Stimulated activated CD4-positive, alpha-beta T cell treated with anti-CD3 and anti-CD28 coated beads, Interleukin-4, amount 100 ng/mL, for 1 hour (primary cell): ENCODE measurements at regions not wholly inside any gene's neighbourhood (a gene's known extent, or its start where the extent isn't known, plus 50 kb on each side); places are given as distances from the start of the nearest gene placed in this dataset.

ENCODE experiments used
- DNase-seq: peaks from one replicate; pipeline ENCODE4 v3.0.0-alpha.2; 2020

- DNase-seq: no peak
Observed at GRCh38 chr16:13743571-13743970, 176.4 kb upstream of the ERCC4 start.

- no peak for DNase-seq
Observed at GRCh38 chr16:13756411-13757140, 163.4 kb upstream of the ERCC4 start.

- DNase-seq: no peak
Observed at GRCh38 chr16:13766334-13766733, 153.6 kb upstream of the ERCC4 start.

GRCh38 chr16:13767215-13767614 lies 152.7 kb upstream of the ERCC4 start:
- DNase-seq: no peak

DNA sequence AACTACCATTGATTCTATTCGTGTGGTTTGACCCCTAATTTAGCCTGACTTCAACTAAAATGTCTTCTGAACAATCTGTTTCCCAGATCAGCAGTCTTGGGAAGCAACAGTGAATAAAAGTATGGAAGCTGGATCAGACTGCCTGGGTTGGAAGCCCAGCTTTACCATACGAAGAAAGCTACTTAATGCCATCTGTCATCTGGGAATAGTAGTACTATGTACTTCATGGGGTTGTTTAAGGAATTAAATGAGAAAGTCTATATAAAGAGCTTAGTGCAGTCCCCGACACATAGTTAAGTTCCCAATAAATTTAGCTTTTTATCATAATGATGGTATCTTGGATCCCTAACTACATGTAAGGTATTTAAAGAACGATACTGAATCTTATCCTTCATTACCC lies 151.5 kb upstream of the ERCC4 start:
- DNase-seq: no peak

DNA sequence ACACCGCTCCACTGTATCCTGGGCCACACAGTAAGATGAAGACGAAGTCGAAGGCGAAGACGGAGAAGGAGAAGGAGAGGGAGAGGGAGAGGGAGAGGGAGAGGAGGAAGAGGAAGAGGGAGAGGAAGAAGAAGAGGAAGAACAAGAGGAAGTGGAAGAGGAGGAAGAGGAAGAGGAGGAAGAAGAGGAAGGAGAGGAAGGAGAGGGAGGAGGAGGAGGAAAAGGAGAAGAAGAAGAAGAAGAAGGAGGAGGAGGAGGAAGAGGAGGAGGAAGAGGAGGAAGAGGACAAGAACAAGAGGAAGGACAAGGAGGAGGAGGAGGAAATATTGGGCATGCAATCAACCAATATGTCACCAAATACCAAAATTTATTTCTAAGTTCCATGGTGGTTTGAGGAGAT lies 149.5 kb upstream of the ERCC4 start:
- no peak for DNase-seq

GRCh38 chr16:13772782-13773181 lies 147.2 kb upstream of the ERCC4 start:
- no peak for DNase-seq

- no peak for DNase-seq
Observed at GRCh38 chr16:13779676-13780075, 140.3 kb upstream of the ERCC4 start.

DNA sequence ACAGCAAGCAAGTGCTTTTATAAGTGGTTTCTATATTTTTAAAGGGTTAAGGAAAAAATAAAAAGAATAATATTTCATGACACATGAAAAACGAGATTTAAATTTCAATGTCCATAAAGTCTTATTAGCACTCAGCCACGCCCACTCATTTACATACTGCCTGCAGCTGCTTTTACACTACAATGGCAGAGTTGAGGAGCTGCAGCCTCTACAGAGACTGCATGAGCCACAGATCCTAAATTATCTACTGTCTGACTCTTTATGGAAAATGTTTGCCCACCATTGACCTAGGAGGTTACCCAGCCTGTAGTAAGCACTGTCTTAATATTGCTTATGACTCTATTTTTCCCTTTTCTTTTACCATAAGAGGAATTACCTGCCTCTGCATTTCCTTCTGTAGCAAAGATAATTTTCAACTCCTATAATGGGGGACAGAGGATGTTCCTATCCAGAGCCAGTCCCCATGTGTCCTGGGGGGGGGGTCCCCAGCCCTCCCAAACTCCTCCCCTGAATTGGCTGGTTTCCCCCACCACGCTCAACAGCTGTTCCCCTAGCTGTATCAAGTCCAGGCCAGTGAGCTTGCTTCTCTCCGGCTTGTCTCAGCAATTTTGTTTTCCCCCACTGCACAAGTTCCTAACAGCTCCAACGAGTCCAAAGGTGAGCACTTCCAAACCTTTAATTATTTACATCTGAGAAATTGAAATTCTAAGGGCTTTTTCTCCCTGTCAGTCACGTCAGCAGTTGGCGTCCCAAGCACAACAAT lies 139.4 kb upstream of the ERCC4 start:
- no peak for DNase-seq

GRCh38 chr16:13781169-13781564 lies 138.8 kb upstream of the ERCC4 start:
- DNase-seq: no peak

- DNase-seq: no peak
Observed at GRCh38 chr16:13781575-13782338, 138.2 kb upstream of the ERCC4 start.

DNA sequence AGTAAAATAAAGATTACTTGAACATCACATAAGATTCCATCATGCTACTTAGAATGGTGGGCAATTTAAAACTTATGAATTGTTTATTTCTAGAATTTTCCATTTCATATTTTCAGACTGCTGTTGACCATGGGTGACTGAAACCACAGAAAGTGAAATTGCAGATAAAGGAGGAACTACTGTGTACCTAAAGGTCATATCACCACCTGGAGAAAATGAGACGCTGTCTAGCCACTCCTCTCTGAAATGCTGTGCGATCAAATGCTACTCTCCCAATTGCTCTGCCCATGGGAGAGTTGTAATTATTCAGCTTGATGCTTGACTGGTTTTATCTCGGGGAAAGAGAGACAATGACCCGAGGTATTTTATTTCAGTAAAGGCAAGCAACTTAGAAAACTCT lies 128.9 kb upstream of the ERCC4 start:
- no peak for DNase-seq

- no peak for DNase-seq
Observed at GRCh38 chr16:13793841-13794409, 126.0 kb upstream of the ERCC4 start.

DNA sequence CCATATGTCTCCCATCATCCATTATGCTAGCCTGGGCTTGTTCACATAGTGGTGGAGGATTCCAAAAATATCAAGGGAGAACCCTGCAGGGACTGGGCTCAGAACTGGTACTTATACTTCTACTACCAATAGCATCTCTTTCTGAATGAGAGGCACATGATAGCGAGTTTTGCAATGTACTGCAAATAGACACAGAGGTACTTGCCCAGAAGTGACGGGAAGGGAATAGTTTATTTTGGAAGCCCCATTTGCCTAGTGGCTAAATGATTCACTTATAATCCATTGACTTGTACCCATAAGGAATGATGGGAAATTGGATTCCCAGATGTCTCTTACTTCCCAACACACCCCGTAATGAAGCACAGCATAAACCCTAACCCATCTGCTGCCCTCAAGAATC lies 124.8 kb upstream of the ERCC4 start:
- no peak for DNase-seq

- no peak for DNase-seq
Observed at GRCh38 chr16:13797718-13798117, 122.2 kb upstream of the ERCC4 start.

- DNase-seq: no peak
Observed at GRCh38 chr16:13798211-13798610, 121.7 kb upstream of the ERCC4 start.

DNA sequence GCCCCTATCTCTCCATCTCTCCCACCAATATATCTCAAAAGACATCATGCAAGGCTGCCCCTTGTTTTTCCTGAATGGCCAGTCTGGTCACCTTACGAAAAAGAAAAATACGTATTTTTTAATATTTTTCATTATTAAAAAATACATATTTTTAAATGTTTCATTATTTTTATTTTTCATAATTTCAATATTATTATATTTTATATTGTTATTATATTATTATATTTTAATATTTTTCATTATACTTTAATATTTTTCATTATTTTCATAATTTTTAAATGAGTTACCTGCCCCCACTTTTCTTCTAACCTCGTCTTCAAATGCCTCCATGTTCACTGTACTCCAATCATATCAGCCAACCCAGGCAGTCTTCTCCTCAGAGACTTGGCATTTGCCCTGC lies 116.0 kb upstream of the ERCC4 start:
- DNase-seq: no peak

- no peak for DNase-seq
Observed at GRCh38 chr16:13805951-13806350, 114.0 kb upstream of the ERCC4 start.

- no peak for DNase-seq
Observed at GRCh38 chr16:13806671-13807070, 113.3 kb upstream of the ERCC4 start.

GRCh38 chr16:13808102-13808501 lies 111.9 kb upstream of the ERCC4 start:
- no peak for DNase-seq

DNA sequence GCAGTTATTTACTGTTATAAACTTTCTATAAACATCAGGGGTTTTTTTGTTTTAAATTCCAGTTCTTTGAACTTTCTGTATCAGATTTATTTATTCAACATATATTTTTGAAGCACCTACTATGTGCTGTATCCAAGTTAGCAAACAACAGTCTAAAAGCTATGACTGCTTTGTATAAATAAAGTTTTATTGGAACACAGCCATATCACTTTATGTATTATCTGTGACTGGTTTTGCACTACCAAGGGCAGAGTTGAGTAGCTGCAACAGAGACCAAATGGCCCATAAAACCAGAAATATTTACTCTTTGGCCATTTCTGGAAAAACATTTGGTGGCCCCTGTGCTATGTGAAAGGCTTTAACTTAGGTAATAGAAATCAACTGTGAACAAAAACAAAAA lies 110.2 kb upstream of the ERCC4 start:
- no peak for DNase-seq

DNA sequence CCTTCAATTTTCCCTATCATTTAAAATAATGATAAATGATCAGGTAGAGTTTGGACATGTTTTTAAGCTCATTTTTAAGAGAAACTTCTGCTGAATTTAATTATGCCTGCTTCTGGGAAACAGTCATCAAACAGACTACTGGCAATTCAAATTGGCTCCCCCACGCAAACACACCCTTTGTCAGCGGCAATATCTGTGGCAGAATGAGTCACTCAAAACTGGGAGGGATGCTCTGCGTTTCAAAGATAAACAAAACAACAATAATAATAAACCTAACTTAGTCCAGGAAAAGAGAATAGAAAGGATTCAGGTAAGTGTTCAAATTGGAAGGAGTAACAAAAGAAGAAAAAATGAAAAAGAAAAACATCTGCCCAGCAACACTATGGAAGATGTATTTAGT lies 108.1 kb upstream of the ERCC4 start:
- DNase-seq: no peak

DNA sequence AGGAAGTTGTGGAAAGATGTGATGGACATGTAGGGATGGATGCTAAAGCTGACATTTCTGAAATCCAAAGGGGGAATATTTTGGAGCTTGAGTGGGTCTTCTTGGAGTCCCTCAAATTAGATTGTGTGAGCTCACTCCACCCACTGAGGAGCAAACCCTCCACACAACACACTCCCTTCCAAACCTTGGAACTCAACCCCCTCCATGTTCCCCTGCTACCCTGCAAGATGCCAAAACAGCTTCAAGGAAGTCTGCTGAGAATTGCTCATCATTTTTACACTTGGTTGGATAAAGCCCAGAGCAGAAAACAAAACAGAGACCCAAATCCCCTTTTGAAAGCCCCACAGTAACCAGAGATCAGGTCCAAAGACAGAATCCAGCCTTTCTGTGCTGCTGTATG lies 103.3 kb upstream of the ERCC4 start:
- DNase-seq: no peak

DNA sequence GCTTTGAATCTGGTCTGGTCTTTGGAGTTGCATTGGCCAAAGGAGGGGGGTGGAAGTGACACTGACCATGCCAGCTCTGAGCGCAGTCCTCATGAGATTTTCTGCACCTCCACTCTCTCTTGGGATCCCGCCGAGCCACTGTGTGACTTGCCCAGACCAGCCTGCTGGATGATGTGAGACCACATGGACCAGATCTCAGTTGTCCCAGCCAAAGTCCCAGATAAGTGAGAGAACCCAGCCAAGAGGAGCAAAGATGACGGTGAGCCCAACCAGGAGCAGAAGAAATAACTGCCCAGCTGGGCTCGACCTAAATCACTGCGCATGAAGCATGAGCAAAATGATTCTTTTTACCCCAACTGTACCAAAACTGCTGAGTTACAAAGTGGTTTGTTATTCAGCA lies 96.5 kb upstream of the ERCC4 start:
- no peak for DNase-seq
